Adipocyte (in vitro differentiated cells): ENCODE measurements at regions not wholly inside any gene's neighbourhood (a gene's known extent, or its start where the extent isn't known, plus 50 kb on each side); places are given as distances from the start of the nearest gene placed in this dataset.
"Not testable (repeated sequence)": the region's sequence is repeated elsewhere in the genome, so short reads cannot be mapped to it uniquely, and the experiment has no call there.

ENCODE experiments used
- DNase-seq: peaks from one replicate; pipeline ENCODE4 v3.0.0-alpha.2; 2015; ENCODE audit warnings: low read depth
- H3K27me3 ChIP-seq: replicated peaks from 2 replicates; pipeline ENCODE4 v1.7.0; 2013; ENCODE audit warnings: mild to moderate bottlenecking, low read length, moderate library complexity; ENCODE audit not compliant: control insufficient read depth, insufficient read depth
- H3K36me3 ChIP-seq: 2 replicates; pipeline ENCODE4 v1.7.0; 2013; ENCODE audit warnings: low read length, mild to moderate bottlenecking, moderate library complexity; ENCODE audit not compliant: control insufficient read depth, insufficient read depth, severe bottlenecking
- H3K4me1 ChIP-seq: 2 replicates; pipeline ENCODE4 v1.7.0; 2013; ENCODE audit warnings: mild to moderate bottlenecking, low read length, moderate library complexity; ENCODE audit not compliant: control insufficient read depth, insufficient read depth
- H3K4me3 ChIP-seq: 2 replicates; pipeline ENCODE4 v1.7.0; 2013; ENCODE audit warnings: mild to moderate bottlenecking, low read length, moderate library complexity
- H3K9ac ChIP-seq: 2 replicates; pipeline ENCODE4 v1.7.0; 2013; ENCODE audit warnings: mild to moderate bottlenecking, low read length, moderate library complexity
- H3K9me3 ChIP-seq: 2 replicates; pipeline ENCODE4 v1.7.0; 2013; ENCODE audit warnings: mild to moderate bottlenecking, low read length, moderate library complexity; ENCODE audit not compliant: control insufficient read depth

- no peaks in the 10 kb centered on the region for H3K4me1 ChIP-seq
- peaks cover 4% of the 10 kb centered on the region for H3K9me3 ChIP-seq
- H3K36me3 ChIP-seq, result no peaks in the 10 kb centered on the region
- H3K9ac ChIP-seq, result no peak overlapping the region
- no peaks in the 10 kb centered on the region for H3K27me3 ChIP-seq
- H3K4me3 ChIP-seq, result no peak overlapping the region
- DNase-seq, result no peak
Observed at GRCh38 chr3:6739288-6739687, 121.6 kb upstream of the GRM7 start.

DNA sequence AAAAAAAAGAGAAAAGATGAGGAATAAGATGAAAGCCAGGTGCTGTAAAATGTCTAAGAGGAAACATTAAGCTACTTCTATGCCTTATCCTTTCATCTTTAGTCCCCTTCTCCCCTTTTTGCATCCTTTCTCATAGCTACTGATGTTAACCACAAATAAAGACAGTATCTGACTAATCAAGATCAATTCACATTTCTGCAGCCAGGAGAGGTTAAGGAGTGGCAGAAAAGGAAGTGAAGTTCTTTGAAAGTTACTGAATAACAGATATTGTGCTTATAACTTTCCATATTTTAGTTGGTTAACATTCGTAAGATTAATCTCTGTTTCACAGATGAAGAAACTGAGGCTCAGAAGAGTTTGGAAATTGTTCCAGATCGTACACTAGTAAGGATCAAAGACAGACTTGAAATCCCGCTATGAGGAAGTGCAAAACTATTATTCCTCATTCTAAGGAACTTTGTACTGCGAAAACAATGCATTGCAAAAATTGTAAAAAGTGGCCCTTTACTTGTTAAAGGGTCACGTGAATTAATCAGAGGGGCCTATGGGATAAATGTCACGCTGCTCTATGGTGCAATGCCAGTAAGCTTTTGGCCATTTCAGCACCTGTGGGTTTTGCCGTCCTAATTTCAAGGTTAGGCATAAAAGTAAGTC, 117.7 kb upstream of the GRM7 start:
- Histone ChIP-seq H3K4me3 (no peak overlapping the region), H3K4me1 (no peaks in the 10 kb centered on the region), H3K27me3 (no peaks in the 10 kb centered on the region), H3K36me3 (no peaks in the 10 kb centered on the region), H3K9me3 (no peaks in the 10 kb centered on the region), H3K9ac (no peak overlapping the region)
- no peak for DNase-seq

DNA sequence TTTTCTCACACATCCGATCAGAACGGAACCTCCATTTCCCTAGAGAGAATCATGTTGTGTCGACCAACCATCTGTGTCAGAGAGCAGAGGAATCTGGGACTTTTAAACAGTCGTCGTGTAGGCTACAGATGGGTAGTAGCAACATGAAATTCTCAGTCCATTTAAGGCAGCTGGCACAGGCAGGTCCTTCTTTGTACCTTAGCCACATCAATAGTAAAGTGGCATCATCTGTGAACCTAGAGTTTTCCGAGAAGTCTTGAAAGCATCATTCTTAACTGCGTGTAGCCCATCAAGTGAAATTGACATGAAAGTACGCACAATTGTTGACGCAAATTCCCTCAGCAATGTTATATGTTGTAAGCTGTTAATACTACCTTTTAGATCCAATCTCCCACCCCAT, 114.5 kb upstream of the GRM7 start:
- Histone ChIP-seq H3K9me3 (no peaks in the 10 kb centered on the region), H3K27me3 (no peaks in the 10 kb centered on the region), H3K4me1 (no peaks in the 10 kb centered on the region), H3K4me3 (no peak overlapping the region), H3K9ac (no peak overlapping the region), H3K36me3 (no peaks in the 10 kb centered on the region)
- no peak for DNase-seq

DNA sequence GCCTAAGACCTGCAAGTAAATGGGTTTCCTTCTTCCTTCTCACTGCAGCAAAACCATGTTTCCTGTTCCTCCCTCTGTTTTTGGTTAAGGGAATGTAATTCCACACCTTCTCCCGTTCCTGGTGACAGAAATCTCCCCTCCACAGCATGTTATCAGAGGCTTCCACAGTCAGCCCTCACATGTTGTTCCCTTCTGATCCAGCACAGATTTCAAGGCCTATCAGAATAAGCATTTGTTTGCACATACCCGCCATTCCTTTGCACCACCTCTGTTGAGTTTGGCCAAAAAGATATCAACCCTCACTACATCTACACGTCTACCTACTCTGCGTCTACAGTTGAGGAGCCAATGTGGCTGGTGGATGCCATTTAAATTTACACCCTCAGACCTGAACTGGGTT, 113.9 kb upstream of the GRM7 start:
- DNase-seq, result no peak
- no peaks in the 10 kb centered on the region for H3K9me3 ChIP-seq
- no peaks in the 10 kb centered on the region for H3K27me3 ChIP-seq

GRCh38 chr3:6750782-6751181, 110.1 kb upstream of the GRM7 start:
- Histone ChIP-seq H3K36me3 (no peaks in the 10 kb centered on the region), H3K27me3 (no peaks in the 10 kb centered on the region), H3K4me3 (no peak overlapping the region), H3K9ac (no peak overlapping the region), H3K9me3 (peaks cover 8% of the 10 kb centered on the region), H3K4me1 (no peaks in the 10 kb centered on the region)
- no peak for DNase-seq

More for the DNA sequence above, 113.9 kb upstream of the GRM7 start:
- Histone ChIP-seq H3K4me3 (no peak overlapping the region), H3K36me3 (no peaks in the 10 kb centered on the region), H3K4me1 (no peaks in the 10 kb centered on the region), H3K9ac (no peak overlapping the region)

DNA sequence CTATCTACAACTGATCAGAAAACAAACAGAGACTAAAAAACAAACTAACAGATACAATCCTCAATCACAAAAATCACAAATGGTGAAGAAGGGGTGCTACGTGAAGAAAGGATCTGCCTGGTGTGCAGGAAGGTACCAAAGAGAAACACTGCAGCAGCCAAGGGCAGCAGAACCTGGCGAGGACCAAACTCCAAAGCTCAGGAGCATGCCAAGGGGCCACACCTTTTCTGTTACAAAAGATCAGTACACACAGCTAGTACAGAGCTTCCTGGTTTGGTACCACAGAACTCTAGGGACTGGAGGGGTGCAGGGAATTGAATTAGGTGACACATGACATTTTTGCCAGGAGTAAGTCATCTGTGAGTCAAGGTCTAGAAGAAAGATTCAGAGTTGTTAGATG, 107.4 kb upstream of the GRM7 start:
- H3K4me3 ChIP-seq, result no peak overlapping the region
- DNase-seq, result no peak
- peaks cover 8% of the 10 kb centered on the region for H3K9me3 ChIP-seq
- no peak overlapping the region for H3K9ac ChIP-seq
- H3K36me3 ChIP-seq, result no peaks in the 10 kb centered on the region
- H3K27me3 ChIP-seq, result no peaks in the 10 kb centered on the region
- no peaks in the 10 kb centered on the region for H3K4me1 ChIP-seq

DNA sequence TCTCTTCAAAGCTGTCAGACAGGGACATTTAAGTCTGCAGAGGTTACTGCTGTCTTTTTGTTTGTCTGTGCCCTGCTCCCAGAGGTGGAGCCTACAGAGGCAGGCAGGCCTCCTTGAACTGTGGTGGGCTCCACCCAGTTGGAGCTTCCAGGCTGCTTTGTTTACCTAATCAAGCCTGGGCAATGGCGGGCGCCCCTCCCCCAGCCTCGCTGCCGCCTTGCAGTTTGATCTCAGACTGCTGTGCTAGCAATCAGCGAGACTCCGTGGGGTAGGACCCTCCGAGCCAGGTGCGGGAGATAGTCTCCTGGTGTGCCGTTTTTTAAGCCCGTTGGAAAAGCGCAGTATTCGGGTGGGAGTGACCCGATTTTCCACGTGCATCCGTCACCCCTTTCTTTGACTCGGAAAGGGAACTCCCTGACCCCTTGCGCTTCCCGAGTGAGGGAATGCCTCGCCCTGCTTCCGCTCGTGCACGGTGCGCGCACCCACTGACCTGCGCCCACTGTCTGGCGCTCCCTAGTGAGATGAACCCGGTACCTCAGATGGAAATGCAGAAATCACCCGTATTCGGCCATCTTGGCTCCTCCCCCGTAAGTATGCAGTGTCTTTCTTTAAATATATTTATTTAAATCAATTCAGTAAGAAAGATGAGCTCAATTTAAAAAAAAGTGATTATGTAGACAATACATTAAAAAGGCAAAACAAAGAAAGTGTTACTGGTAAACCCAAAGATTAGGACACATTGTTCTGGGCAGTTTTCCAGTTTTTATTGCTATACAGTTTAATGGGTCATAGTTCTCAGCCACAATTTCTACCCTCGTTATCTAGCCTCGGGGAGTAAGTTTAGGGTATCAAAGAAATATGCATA, 91.2 kb upstream of the GRM7 start:
- not testable (repeated sequence) for H3K36me3 ChIP-seq, H3K4me3 ChIP-seq, H3K4me1 ChIP-seq, H3K9me3 ChIP-seq, DNase-seq, H3K9ac ChIP-seq, H3K27me3 ChIP-seq

DNA sequence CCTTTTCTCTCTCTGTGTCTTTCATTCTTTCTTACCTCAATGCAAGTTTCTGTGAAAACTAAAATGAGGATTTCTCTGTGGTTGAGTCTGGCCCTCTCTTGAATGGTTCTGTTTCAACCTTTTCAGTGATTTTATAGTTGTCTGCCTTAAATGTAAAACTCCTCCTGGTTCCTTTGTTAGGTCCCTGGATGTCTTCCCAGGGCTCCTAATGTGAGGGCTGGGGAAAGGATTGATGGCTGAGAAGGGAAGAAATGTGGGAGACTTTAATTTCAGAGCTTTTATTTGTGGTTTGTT, 90.6 kb upstream of the GRM7 start:
- H3K27me3 ChIP-seq, result no peaks in the 10 kb centered on the region
- no peaks in the 10 kb centered on the region for H3K9me3 ChIP-seq
- H3K4me3 ChIP-seq, result no peak overlapping the region
- H3K9ac ChIP-seq, result no peak overlapping the region
- no peak for DNase-seq
- no peaks in the 10 kb centered on the region for H3K4me1 ChIP-seq
- H3K36me3 ChIP-seq, result no peaks in the 10 kb centered on the region

DNA sequence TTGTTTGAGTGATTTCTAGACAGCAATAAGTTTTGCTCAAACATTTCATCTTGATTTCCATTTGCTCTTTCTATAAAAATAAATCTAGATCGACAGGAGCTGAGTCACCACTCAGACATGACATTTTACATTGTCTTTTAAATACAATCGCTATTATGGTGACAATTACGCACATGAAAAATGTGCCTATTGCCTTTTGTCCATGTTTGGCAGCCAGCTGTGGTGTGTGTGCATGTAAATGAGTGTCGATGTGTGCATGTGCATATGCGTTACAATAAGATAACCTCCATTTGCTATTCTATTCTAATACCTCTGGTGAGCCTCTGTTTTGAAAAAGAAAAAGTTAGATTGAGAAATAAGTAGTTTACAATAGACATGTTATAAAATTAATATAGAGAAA, 89.7 kb upstream of the GRM7 start:
- H3K27me3 ChIP-seq, result no peaks in the 10 kb centered on the region
- H3K36me3 ChIP-seq, result no peaks in the 10 kb centered on the region
- no peak overlapping the region for H3K9ac ChIP-seq
- no peaks in the 10 kb centered on the region for H3K9me3 ChIP-seq
- no peaks in the 10 kb centered on the region for H3K4me1 ChIP-seq
- H3K4me3 ChIP-seq, result no peak overlapping the region
- DNase-seq, result no peak

DNA sequence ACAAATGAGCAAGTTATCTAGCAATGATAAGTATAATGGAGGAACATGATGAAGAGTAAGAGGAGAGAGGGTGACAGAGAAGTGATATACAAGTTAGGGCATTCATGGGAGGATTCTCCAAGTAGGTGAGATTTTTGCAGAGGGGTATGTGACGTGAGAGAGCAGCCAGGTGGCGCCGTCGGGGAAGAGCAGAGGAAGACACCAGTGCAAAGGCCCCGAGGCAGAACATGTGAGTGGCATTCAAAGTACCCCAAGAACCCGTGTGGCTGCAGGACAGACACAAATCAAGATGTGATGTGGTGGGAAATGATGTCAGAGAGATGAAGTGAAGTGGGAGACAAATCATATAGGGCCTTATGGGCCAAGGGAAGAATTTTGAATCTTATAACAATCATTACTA, 81.8 kb upstream of the GRM7 start:
- H3K4me3 ChIP-seq, result no peak overlapping the region
- no peak for DNase-seq
- no peaks in the 10 kb centered on the region for H3K4me1 ChIP-seq
- no peak overlapping the region for H3K9ac ChIP-seq
- no peaks in the 10 kb centered on the region for H3K9me3 ChIP-seq
- no peaks in the 10 kb centered on the region for H3K36me3 ChIP-seq
- no peaks in the 10 kb centered on the region for H3K27me3 ChIP-seq

GRCh38 chr3:6781092-6781491, 79.8 kb upstream of the GRM7 start:
- no peak for DNase-seq
- no peaks in the 10 kb centered on the region for H3K36me3 ChIP-seq
- no peak overlapping the region for H3K4me3 ChIP-seq
- H3K4me1 ChIP-seq, result no peaks in the 10 kb centered on the region
- H3K9me3 ChIP-seq, result no peaks in the 10 kb centered on the region
- H3K9ac ChIP-seq, result no peak overlapping the region
- no peaks in the 10 kb centered on the region for H3K27me3 ChIP-seq

DNA sequence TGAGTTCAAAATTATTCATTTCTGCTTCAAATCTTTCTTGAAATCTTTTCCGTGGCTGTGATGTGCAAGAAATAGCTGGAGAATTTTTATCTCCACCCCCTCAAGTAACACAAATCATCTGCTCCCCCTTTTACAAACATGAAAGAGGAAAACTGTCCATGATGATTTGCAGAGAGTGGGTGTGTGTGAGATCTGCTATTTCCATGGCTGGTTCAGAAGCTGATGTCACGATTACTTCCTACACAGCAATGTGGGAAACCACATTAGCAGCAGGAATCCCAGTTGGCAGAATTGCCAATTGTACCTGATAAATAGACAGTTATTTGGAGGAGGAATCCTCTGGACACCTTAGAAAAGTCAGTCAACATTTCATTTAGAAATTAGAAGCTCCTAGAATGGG, 75.2 kb upstream of the GRM7 start:
- no peak overlapping the region for H3K9ac ChIP-seq
- H3K9me3 ChIP-seq, result no peaks in the 10 kb centered on the region
- no peak for DNase-seq
- H3K36me3 ChIP-seq, result no peaks in the 10 kb centered on the region
- no peaks in the 10 kb centered on the region for H3K27me3 ChIP-seq
- no peaks in the 10 kb centered on the region for H3K4me1 ChIP-seq
- no peak overlapping the region for H3K4me3 ChIP-seq
